ENCODE measurements at regions not wholly inside any gene's neighbourhood (a gene's known extent, or its start where the extent isn't known, plus 50 kb on each side); places are given as distances from the start of the nearest gene placed in this dataset.

DNA sequence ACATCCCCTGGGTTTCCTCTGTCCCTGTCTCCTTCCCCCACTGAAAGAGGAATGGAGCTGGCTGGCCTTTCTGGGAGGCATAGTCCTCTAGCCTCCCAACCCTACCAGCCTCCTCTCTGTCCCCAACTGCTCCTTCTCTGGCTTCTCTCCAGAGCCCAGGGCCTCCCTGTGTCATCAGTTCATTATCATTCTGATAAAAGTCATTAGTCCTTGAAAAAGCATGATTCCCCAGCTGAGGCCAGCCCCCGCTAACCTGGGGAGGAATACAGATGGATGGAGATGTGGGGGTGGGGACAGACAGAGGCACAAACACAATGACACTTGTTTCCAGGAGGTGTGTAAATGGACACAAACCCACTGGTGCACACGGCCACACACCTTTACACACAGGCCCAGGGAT lies 73.6 kb upstream of the HSPA9 start:
- Mint-ChIP-seq H3K27ac (ENCODE audit: unreplicated experiment) (no peak overlapping the region), H3K27me3 (ENCODE audit: unreplicated experiment) (no peaks in the 10 kb centered on the region), H3K36me3 (ENCODE audit: unreplicated experiment) (no peaks in the 10 kb centered on the region), H3K4me1 (ENCODE audit: unreplicated experiment) (peaks cover 16% of the 10 kb centered on the region), H3K9me3 (ENCODE audit: unreplicated experiment) (no peaks in the 10 kb centered on the region), H3K4me3 (ENCODE audit: unreplicated experiment) (no peak overlapping the region)
- no peak for DNase-seq (ENCODE audit: extremely low spot score, unreplicated experiment)
- TF ChIP-seq, protein P1, sequence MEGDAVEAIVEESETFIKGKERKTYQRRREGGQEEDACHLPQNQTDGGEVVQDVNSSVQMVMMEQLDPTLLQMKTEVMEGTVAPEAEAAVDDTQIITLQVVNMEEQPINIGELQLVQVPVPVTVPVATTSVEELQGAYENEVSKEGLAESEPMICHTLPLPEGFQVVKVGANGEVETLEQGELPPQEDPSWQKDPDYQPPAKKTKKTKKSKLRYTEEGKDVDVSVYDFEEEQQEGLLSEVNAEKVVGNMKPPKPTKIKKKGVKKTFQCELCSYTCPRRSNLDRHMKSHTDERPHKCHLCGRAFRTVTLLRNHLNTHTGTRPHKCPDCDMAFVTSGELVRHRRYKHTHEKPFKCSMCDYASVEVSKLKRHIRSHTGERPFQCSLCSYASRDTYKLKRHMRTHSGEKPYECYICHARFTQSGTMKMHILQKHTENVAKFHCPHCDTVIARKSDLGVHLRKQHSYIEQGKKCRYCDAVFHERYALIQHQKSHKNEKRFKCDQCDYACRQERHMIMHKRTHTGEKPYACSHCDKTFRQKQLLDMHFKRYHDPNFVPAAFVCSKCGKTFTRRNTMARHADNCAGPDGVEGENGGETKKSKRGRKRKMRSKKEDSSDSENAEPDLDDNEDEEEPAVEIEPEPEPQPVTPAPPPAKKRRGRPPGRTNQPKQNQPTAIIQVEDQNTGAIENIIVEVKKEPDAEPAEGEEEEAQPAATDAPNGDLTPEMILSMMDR (IDR thresholded peaks at IDR 0.05) = no peak

DNA sequence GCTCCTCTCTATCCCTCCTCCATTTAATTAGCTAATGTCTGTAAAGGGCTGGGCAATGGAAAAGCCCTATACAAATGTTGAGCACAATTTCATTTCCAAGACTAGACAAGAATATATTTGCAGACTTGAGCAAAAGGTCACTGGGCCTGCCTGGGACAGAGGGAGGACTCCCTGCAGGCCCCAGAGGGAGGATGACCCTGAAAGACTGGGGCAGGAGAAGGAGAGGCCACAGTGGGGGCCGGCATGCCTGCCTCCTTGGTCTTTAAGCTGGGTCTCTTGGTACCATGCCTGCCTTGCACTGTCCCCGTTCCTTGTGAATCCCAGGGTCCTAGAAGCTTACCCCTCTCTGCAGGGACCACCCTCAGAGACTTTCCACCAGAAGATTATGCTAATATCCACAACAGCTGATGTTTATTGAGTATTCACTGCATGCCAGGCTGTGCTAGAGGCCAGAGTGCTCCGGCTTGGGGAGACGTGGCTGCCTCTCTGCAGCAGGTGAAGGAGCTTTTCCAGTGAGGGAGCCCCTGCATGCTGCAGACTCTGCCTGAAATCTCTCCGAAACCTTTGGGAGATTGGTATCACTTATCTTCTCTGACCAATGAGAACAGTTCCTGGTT lies 72.7 kb upstream of the HSPA9 start:
- peaks cover 16% of the 10 kb centered on the region for H3K4me1 Mint-ChIP-seq (ENCODE audit: unreplicated experiment)
- TF ChIP-seq, protein P1 (IDR thresholded peaks at IDR 0.05) = no peak
- DNase-seq (ENCODE audit: extremely low spot score, unreplicated experiment) = no peak
- H3K9me3 Mint-ChIP-seq (ENCODE audit: unreplicated experiment) = no peaks in the 10 kb centered on the region
- H3K27me3 Mint-ChIP-seq (ENCODE audit: unreplicated experiment) = no peaks in the 10 kb centered on the region
- no peak overlapping the region for H3K4me3 Mint-ChIP-seq (ENCODE audit: unreplicated experiment)
- H3K27ac Mint-ChIP-seq (ENCODE audit: unreplicated experiment) = no peak overlapping the region
- H3K36me3 Mint-ChIP-seq (ENCODE audit: unreplicated experiment) = no peaks in the 10 kb centered on the region

DNA sequence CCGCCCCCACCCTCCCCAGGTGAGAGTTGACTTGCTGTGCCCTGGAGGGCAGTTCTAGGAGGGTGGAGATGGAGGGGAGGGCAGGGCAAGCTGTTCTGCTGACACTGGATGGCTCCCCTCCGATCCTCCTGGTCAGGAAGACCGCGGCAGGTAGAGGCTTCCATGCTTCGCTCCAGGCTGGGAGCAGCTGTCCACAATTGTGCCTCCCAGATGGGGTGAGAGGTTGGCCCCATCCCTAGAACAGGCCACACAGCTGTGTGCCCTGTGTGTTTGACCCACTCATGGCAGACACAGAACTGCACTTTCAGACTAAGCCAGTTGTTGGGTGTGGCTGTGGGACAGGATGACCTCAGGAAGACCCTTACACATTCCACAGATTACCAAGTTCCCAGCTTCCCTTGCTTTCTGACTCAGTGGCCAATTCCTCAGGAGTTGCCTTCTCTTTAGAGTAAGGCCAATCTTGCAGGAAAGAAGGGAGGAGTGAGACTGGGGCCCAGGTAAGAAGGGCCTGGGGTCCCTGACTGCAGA lies 72.1 kb upstream of the HSPA9 start:
- Mint-ChIP-seq H3K4me1 (ENCODE audit: unreplicated experiment) (peaks cover 16% of the 10 kb centered on the region), H3K27me3 (ENCODE audit: unreplicated experiment) (no peaks in the 10 kb centered on the region), H3K27ac (ENCODE audit: unreplicated experiment) (no peak overlapping the region), H3K36me3 (ENCODE audit: unreplicated experiment) (no peaks in the 10 kb centered on the region), H3K9me3 (ENCODE audit: unreplicated experiment) (no peaks in the 10 kb centered on the region), H3K4me3 (ENCODE audit: unreplicated experiment) (no peak overlapping the region)
- TF ChIP-seq, protein P1 (IDR thresholded peaks at IDR 0.05) = no peak
- no peak for DNase-seq (ENCODE audit: extremely low spot score, unreplicated experiment)

DNA sequence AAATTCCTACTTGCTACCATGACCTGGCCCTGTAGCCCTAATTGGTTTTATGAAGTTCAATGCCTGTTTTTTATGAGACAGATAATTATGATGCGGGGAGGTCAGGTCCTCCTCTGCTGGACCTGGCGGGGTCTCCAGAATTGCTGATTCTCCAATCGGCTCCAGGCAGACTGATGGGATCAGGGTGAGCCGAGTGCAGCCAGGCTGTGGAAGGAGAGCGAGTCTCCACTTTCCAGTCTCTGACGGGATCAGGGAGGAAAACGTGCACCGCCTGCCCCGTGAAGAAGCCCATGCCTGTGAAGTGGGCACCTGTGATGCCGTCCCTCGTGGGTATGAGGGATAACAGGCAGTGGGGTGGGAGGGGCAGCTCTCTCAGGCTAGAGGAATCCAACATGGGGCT lies 71.5 kb upstream of the HSPA9 start:
- Mint-ChIP-seq H3K4me1 (ENCODE audit: unreplicated experiment) (peaks cover 16% of the 10 kb centered on the region), H3K4me3 (ENCODE audit: unreplicated experiment) (no peak overlapping the region), H3K27ac (ENCODE audit: unreplicated experiment) (no peak overlapping the region), H3K27me3 (ENCODE audit: unreplicated experiment) (no peaks in the 10 kb centered on the region), H3K9me3 (ENCODE audit: unreplicated experiment) (no peaks in the 10 kb centered on the region), H3K36me3 (ENCODE audit: unreplicated experiment) (no peaks in the 10 kb centered on the region)
- TF ChIP-seq, protein P1 (IDR thresholded peaks at IDR 0.05) = no peak
- DNase-seq (ENCODE audit: extremely low spot score, unreplicated experiment) = no peak

DNA sequence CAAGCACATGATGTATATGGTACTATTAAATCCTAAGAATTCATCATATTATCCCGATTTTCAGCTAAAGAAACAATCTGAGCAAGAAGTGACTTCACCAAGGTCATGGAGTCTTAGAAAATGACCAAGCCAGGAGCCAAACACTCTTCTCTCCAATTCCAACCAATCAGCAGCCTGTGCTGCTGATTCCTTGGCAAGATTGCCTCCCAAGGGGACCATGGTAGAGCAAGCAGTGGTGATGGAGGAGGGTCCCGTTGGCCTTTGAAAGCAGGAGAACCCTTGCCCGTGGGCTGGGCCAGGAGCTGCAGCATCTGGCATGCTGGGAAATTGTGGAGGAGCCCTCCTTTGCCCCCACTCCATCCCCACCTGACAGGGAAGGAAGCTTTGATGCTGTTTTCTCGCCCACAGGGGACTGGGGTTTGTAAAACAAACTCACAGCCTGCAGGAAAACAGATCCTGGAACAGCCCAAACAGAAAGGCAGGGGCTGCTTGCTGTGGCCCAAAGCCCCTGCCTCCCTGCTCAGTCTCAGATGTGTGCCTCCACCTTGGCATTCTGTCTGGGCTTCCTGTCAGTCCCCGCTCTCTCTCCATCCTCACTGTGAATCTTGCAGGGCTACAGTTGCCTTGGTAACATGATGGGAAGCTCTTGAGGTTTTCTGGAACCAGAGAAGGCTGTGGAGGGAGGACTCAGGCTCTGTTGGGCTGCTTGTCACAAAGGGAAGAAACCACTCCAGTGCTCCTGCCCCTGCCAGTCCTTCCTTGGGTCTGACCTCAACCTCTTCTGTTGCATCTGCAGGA lies 70.8 kb upstream of the HSPA9 start:
- H3K27ac Mint-ChIP-seq (ENCODE audit: unreplicated experiment) = no peak overlapping the region
- H3K4me3 Mint-ChIP-seq (ENCODE audit: unreplicated experiment) = no peak overlapping the region
- no peak for DNase-seq (ENCODE audit: extremely low spot score, unreplicated experiment)
- no peaks in the 10 kb centered on the region for H3K36me3 Mint-ChIP-seq (ENCODE audit: unreplicated experiment)
- peaks cover 16% of the 10 kb centered on the region for H3K4me1 Mint-ChIP-seq (ENCODE audit: unreplicated experiment)
- H3K9me3 Mint-ChIP-seq (ENCODE audit: unreplicated experiment) = no peaks in the 10 kb centered on the region
- H3K27me3 Mint-ChIP-seq (ENCODE audit: unreplicated experiment) = peaks cover 1% of the 10 kb centered on the region
- TF ChIP-seq, protein P1 (IDR thresholded peaks at IDR 0.05) = no peak

All from osteocyte (in vitro differentiated cells).